Smooth muscle cell (in vitro differentiated cells): ENCODE measurements at regions not wholly inside any gene's neighbourhood (a gene's known extent, or its start where the extent isn't known, plus 50 kb on each side); places are given as distances from the start of the nearest gene placed in this dataset.

Source experiments
- DNase-seq: peaks from one replicate; lab custom pipeline; 2025; ENCODE audit not compliant: unreplicated experiment; lab: John Stamatoyannopoulos, UW
- H2AFZ ChIP-seq: fragments of 200-600 bp; sonication (generic); 2 replicates; pipeline ENCODE4 v1.6.0; 2016; ENCODE audit warnings: antibody characterized with exemption, low read depth, mild to moderate bottlenecking
- H3F3A ChIP-seq: fragments of 200-600 bp; sonication (generic); 2 replicates; pipeline ENCODE4 v1.6.0; 2017; ENCODE audit warnings: antibody characterized with exemption, low read depth
- H3K27ac ChIP-seq: fragments of 200-600 bp; sonication (generic); 2 replicates; pipeline ENCODE4 v1.5.1; 2016; ENCODE audit warnings: low read depth, mild to moderate bottlenecking
- H3K27me3 ChIP-seq: fragments of 200-600 bp; sonication (generic); 2 replicates; pipeline ENCODE4 v1.6.1; 2016; ENCODE audit warnings: low read depth, mild to moderate bottlenecking
- H3K36me3 ChIP-seq: fragments of 200-600 bp; sonication (generic); 2 replicates; pipeline ENCODE4 v1.5.1; 2016; ENCODE audit warnings: low read depth
- H3K4me1 ChIP-seq: fragments of 200-600 bp; sonication (generic); 2 replicates; pipeline ENCODE4 v1.5.1; 2016; ENCODE audit warnings: low read depth
- H3K4me2 ChIP-seq: fragments of 200-600 bp; sonication (generic); 2 replicates; pipeline ENCODE4 v1.6.0; 2016; ENCODE audit warnings: mild to moderate bottlenecking
- H3K4me3 ChIP-seq: fragments of 200-600 bp; sonication (generic); 2 replicates; pipeline ENCODE4 v1.5.1; 2016; ENCODE audit warnings: mild to moderate bottlenecking
- H3K79me2 ChIP-seq: fragments of 200-600 bp; sonication (generic); 2 replicates; pipeline ENCODE4 v1.6.0; 2016; ENCODE audit warnings: low read depth, mild to moderate bottlenecking
- H3K9ac ChIP-seq: fragments of 200-600 bp; sonication (generic); 2 replicates; pipeline ENCODE4 v1.6.0; 2016; ENCODE audit warnings: low read depth
- H3K9me3 ChIP-seq: fragments of 200-600 bp; sonication (generic); replicated peaks from 2 replicates; pipeline ENCODE4 v1.5.1; 2016; ENCODE audit warnings: low read depth
- H4K20me1 ChIP-seq: fragments of 200-600 bp; sonication (generic); 2 replicates; pipeline ENCODE4 v1.6.0; 2016; ENCODE audit warnings: low read depth
- WGBS: methylation state at CpG from one replicate; pipeline ENCODE4 v1.1.7; 2016; ENCODE audit warnings: low lambda C conversion rate; 5-methylcytosine and 5-hydroxymethylcytosine counted together
- TF ChIP-seq, protein P1 (sequence below): fragments of 200-600 bp; sonication (generic); IDR thresholded peaks from 2 replicates; pipeline ENCODE4 v1.5.1; 2017; ENCODE audit warnings: borderline replicate concordance, mild to moderate bottlenecking, antibody characterized with exemption; ENCODE audit not compliant: insufficient read depth, poor library complexity, severe bottlenecking

DNA sequence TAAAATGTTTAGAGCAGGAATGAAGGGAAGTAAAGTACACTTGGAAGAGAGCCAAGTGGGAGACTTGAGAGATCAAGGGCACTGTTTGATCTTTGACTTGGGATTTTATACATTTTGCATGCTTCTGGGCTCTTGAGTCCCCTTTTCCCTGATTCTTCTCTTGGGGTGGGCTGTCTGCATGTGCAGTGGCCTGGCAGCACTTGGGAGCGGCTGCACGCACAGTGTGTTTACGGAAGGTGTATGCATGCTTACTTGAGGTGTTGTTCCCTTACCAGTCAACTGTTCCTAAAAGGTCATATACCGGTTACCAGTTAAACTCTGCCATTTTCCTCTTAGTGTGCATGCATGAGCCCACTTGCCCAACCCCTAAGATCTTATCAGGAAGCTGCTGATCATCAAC lies 377.7 kb downstream of the CYLC2 start:
- WGBS: 91% methylated on average over 4 of the region's 4 CpGs
- Histone ChIP-seq H3K4me3 (no peak overlapping the region), H3K27ac (no peak overlapping the region), H3K4me2 (no peak overlapping the region), H2AFZ (no peak overlapping the region), H3K36me3 (no peaks in the 10 kb centered on the region), H3K4me1 (no peaks in the 10 kb centered on the region), H3F3A (no peaks in the 10 kb centered on the region), H3K27me3 (no peaks in the 10 kb centered on the region), H3K9ac (no peak overlapping the region), H3K9me3 (no peaks in the 10 kb centered on the region), H3K79me2 (no peaks in the 10 kb centered on the region), H4K20me1 (no peaks in the 10 kb centered on the region)
- DNase-seq: no peak
- TF ChIP-seq, protein P1, sequence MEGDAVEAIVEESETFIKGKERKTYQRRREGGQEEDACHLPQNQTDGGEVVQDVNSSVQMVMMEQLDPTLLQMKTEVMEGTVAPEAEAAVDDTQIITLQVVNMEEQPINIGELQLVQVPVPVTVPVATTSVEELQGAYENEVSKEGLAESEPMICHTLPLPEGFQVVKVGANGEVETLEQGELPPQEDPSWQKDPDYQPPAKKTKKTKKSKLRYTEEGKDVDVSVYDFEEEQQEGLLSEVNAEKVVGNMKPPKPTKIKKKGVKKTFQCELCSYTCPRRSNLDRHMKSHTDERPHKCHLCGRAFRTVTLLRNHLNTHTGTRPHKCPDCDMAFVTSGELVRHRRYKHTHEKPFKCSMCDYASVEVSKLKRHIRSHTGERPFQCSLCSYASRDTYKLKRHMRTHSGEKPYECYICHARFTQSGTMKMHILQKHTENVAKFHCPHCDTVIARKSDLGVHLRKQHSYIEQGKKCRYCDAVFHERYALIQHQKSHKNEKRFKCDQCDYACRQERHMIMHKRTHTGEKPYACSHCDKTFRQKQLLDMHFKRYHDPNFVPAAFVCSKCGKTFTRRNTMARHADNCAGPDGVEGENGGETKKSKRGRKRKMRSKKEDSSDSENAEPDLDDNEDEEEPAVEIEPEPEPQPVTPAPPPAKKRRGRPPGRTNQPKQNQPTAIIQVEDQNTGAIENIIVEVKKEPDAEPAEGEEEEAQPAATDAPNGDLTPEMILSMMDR: no peak

DNA sequence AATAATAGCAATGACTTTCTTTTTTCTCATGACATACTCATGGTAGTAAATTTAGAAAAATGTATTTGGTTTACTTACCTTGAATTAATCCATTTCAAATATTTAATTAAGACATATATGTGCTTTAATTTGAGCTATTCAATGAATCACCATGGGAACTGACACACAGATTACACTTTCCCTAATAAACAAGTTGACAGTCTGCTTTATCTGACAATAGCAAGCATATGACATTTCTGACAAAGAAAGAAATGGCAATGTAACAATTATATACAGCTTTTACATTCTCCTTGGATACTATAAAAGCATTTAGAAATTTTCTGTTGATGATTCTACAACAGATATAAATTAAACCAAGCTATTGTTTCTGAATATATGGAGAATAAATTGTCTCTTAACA lies 382.5 kb downstream of the CYLC2 start:
- Histone ChIP-seq H3K4me3 (no peak overlapping the region), H3F3A (no peaks in the 10 kb centered on the region), H3K9me3 (no peaks in the 10 kb centered on the region), H3K9ac (no peak overlapping the region), H3K27me3 (no peaks in the 10 kb centered on the region), H3K4me2 (no peak overlapping the region), H3K36me3 (no peaks in the 10 kb centered on the region), H2AFZ (no peak overlapping the region), H4K20me1 (no peaks in the 10 kb centered on the region), H3K27ac (no peak overlapping the region), H3K4me1 (no peaks in the 10 kb centered on the region), H3K79me2 (no peaks in the 10 kb centered on the region)
- no peak for DNase-seq
- TF ChIP-seq, protein P1: no peak

DNA sequence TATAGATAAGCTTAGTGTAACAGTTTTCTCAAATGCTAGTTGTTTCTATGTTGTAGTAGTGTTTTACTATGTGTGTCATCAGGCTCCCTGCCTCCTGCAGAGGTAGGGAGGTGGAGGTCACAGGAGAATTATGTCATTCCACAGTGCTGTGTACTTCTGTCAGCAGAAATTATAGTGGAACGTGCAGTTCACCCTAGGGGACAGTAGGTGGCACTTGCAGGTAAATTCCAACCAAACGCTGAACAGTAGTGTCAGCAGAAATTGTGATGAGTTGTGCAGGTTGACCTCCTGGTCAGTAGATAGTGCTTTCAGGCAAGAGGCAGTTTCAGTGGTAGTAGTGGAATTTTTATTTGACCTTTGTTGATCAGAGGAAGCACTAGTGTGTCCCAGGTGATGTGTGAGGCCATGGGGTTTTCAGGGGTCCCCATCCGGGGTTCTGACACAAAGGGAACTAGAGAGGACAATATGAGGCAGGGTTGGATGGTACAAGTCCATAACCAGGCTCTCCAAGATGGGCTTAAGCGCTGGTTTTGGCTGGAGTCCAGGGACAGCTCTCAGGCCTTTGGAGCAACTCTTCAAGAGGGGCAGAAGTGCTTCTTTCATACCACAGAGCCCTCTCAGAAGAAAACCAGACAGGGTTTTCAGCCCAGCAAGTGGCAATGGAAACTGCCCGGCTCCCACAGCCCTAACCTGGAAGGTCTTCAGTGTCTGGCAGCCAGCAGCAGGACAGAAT lies 402.9 kb downstream of the CYLC2 start:
- Histone ChIP-seq H3K27ac (no peak overlapping the region), H4K20me1 (no peaks in the 10 kb centered on the region), H3K79me2 (no peaks in the 10 kb centered on the region), H3K36me3 (no peaks in the 10 kb centered on the region), H3K9ac (no peak overlapping the region), H2AFZ (no peak overlapping the region), H3K9me3 (no peaks in the 10 kb centered on the region), H3K27me3 (no peaks in the 10 kb centered on the region), H3F3A (no peaks in the 10 kb centered on the region), H3K4me2 (no peak overlapping the region), H3K4me3 (no peak overlapping the region), H3K4me1 (no peaks in the 10 kb centered on the region)
- TF ChIP-seq, protein P1: peak; percentile 53
- DNase-seq: no peak
- 48% methylated on average over 5 of the region's 5 CpGs for WGBS

DNA sequence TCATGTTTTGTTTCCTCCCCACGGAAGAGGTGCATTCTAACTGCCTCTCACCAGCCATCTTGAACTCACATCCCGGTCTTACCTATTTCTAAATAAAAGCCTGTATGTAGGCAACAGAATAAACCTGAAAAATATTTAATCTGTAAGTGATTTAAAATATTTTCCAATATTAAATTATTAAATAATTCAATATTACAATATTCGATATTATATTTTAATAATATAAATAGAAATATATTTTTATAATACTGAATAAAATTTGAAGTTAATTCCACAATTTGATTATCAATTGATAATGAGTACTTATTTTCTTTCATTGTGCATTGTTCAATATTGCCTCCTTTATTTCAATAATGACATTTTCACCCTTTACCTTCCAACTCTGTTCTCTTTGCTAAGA lies 404.4 kb downstream of the CYLC2 start:
- Histone ChIP-seq H3K4me2 (no peak overlapping the region), H3K27me3 (no peaks in the 10 kb centered on the region), H3K36me3 (no peaks in the 10 kb centered on the region), H3K79me2 (no peaks in the 10 kb centered on the region), H4K20me1 (no peaks in the 10 kb centered on the region), H3K4me3 (no peak overlapping the region), H3K9me3 (no peaks in the 10 kb centered on the region), H3K9ac (no peak overlapping the region), H3K27ac (no peak overlapping the region), H3F3A (no peaks in the 10 kb centered on the region), H3K4me1 (no peaks in the 10 kb centered on the region), H2AFZ (no peak overlapping the region)
- TF ChIP-seq, protein P1: no peak
- WGBS: 86% methylated on average over 3 of the region's 3 CpGs
- no peak for DNase-seq
